ENCODE measurements at regions not wholly inside any gene's neighbourhood (a gene's known extent, or its start where the extent isn't known, plus 50 kb on each side); places are given as distances from the start of the nearest gene placed in this dataset.

GRCh38 chr13:78334059-78334458 is 269.3 kb downstream of the POU4F1 start:
- DNase-seq (ENCODE audit: low spot score): no peak
- FAIRE-seq: no peak
- no peak for ATAC-seq
- Histone ChIP-seq H3K27me3 (ENCODE audit: control insufficient read depth in 1 of 2, insufficient read depth in 2 of 2, low read length in 2 of 2) (no peaks in the 10 kb centered on the region; a peak in 1 of 5 replicates), H3K9me3 (ENCODE audit: low read length) (no peaks in the 10 kb centered on the region), H3K9ac (ENCODE audit: insufficient read depth, low read depth, low read length) (no peak overlapping the region), H4K20me1 (ENCODE audit: insufficient read depth, low read length) (no peaks in the 10 kb centered on the region), H3K79me2 (ENCODE audit: insufficient read depth, low read length) (no peaks in the 10 kb centered on the region), H2AFZ (ENCODE audit: low read length) (no peak overlapping the region), H3K4me3 (replicated peaks in 1 of 3; ENCODE audit: insufficient read depth in 1 of 3, low read depth in 2 of 3, low read length in 3 of 3) (no peak overlapping the region), H3K27ac (ENCODE audit: extremely low read length, insufficient read depth, low read length) (no peak overlapping the region), H3K4me2 (ENCODE audit: low read depth, low read length) (no peak overlapping the region), H3K4me1 (ENCODE audit: insufficient read depth, low read length) (no peaks in the 10 kb centered on the region), H3K36me3 (replicated peaks in 1 of 2; ENCODE audit: control insufficient read depth in 1 of 2, insufficient read depth in 2 of 2, low read length in 2 of 2) (no peaks in the 10 kb centered on the region)
- ChIA-PET POLR2A (no interaction called here), CTCF (ENCODE audit: low intra/inter-chr PET ratio, low total read pairs) (no interaction called here)
- WGBS (ENCODE audit: low lambda C conversion rate): 14% methylated on average over 7 of the region's 7 CpGs
- in situ Hi-C loops (cut with HindIII; ENCODE audit: extremely low pct_ligation_motif_present, low pct_unique_long_range_greater_than_20kb) (no loop called here), intact Hi-C loops (cut with micrococcal nuclease; ENCODE audit: unreplicated experiment) (no loop called here)
- BruUV-seq (replicated peaks): no TSS peak
- TF ChIP-seq ZBED4 (CRISPR knock-in tag; IDR thresholded peaks at IDR 0.05; ENCODE audit: borderline replicate concordance) (no peak), ZSCAN25 (CRISPR knock-in tag; IDR thresholded peaks at IDR 0.05) (no peak), TBP (CRISPR knock-in tag; IDR thresholded peaks at IDR 0.05) (no peak), ZNF597 (CRISPR knock-in tag; IDR thresholded peaks at IDR 0.05) (no peak), ZBTB4 (CRISPR knock-in tag; IDR thresholded peaks at IDR 0.05; ENCODE audit: borderline replicate concordance) (no peak), RARG (CRISPR knock-in tag; IDR thresholded peaks at IDR 0.05; ENCODE audit: low read depth) (no peak), ZNF446 (CRISPR knock-in tag; IDR thresholded peaks at IDR 0.05) (no peak), ZNF33A (CRISPR knock-in tag; IDR thresholded peaks at IDR 0.05; ENCODE audit: borderline replicate concordance) (no peak), MEIS1 (CRISPR knock-in tag; IDR thresholded peaks at IDR 0.05; ENCODE audit: borderline replicate concordance) (no peak), ZNF569 (CRISPR knock-in tag; IDR thresholded peaks at IDR 0.05; ENCODE audit: borderline replicate concordance) (no peak), REST (IDR thresholded peaks at IDR 0.05; ENCODE audit: borderline replicate concordance in 1 of 2, low read depth in 1 of 2, low read length in 2 of 2) (no peak), ZNF264 (CRISPR knock-in tag; IDR thresholded peaks at IDR 0.05) (no peak)

Measured in HepG2 (cell line).